K562 (cell line): ENCODE measurements at regions not wholly inside any gene's neighbourhood (a gene's known extent, or its start where the extent isn't known, plus 50 kb on each side); places are given as distances from the start of the nearest gene placed in this dataset.

ENCODE experiments used
- CBFB ChIP-seq: sonication (generic); formaldehyde crosslinking; IDR thresholded peaks from 2 replicates; pipeline ENCODE4 v1.4.0; 2020; ENCODE audit warnings: mild to moderate bottlenecking, missing genetic modification reagents
- CHCHD3 ChIP-seq: fragments of 250-450 bp; sonication (Bioruptor Pico); IDR thresholded peaks from 2 replicates; pipeline ENCODE4 v2.1.2; 2022; ENCODE audit warnings: mild to moderate bottlenecking
- ETS1 ChIP-seq: conservative IDR thresholded peaks from 2 replicates; pipeline ENCODE4 v1.6.1; 2011; ENCODE audit warnings: low read depth, mild to moderate bottlenecking, low read length; ENCODE audit not compliant: control insufficient read depth
- GABPB2 ChIP-seq: fragments of 250-450 bp; sonication (Bioruptor Pico); conservative IDR thresholded peaks from 2 replicates; pipeline ENCODE4 v1.5.1; 2021; ENCODE audit warnings: mild to moderate bottlenecking
- KAT7 ChIP-seq: sonication (generic); formaldehyde crosslinking; IDR thresholded peaks from 2 replicates; pipeline ENCODE4 v1.8.0; 2022; ENCODE audit warnings: missing genetic modification reagents, mild to moderate bottlenecking, borderline replicate concordance
- MEF2A ChIP-seq: IDR thresholded peaks from 2 replicates; pipeline ENCODE4 v1.6.1; 2011; ENCODE audit warnings: low read depth, mild to moderate bottlenecking, low read length, moderate library complexity; ENCODE audit not compliant: control insufficient read depth
- NR2F6 ChIP-seq: fragments of 450-650 bp; formaldehyde crosslinking; IDR thresholded peaks from 2 replicates; pipeline ENCODE4 v1.4.0; 2020; ENCODE audit warnings: mild to moderate bottlenecking
- PRMT5 ChIP-seq: sonication (generic); formaldehyde crosslinking; IDR thresholded peaks from 2 replicates; pipeline ENCODE4 v1.5.0; 2020; ENCODE audit warnings: missing genetic modification reagents
- SMARCA5 ChIP-seq: fragments of 450-650 bp; IDR thresholded peaks from 2 replicates; pipeline ENCODE4 v1.6.1; 2016
- SRF ChIP-seq, 2 experiments: fragments of 250-450, 450-650 bp in 1 of 2; sonication (Bioruptor Pico) in 1 of 2; sonication (generic) in 1 of 2; formaldehyde crosslinking; IDR thresholded peaks; 2 replicates each; pipeline versions ENCODE4 v1.5.0 to v1.5.1; 2020 to 2022; ENCODE audit warnings: mild to moderate bottlenecking in 1 of 2, missing genetic modification reagents in 1 of 2
- TAF1 ChIP-seq: IDR thresholded peaks from 2 replicates; pipeline ENCODE4 v1.6.1; 2011; ENCODE audit warnings: mild to moderate bottlenecking, low read length, moderate library complexity; ENCODE audit not compliant: insufficient read depth, control insufficient read depth, severe bottlenecking; ENCODE audit errors: extremely low read depth
- ZKSCAN8 ChIP-seq: fragments of 200-800 bp; sonication (Bioruptor generic); IDR thresholded peaks from 2 replicates; pipeline ENCODE4 v1.6.1; 2016; ENCODE audit warnings: missing genetic modification characterization, missing compliant biosample characterization
- ZNF584 ChIP-seq: fragments of 200-800 bp; sonication (Bioruptor generic); IDR thresholded peaks from 2 replicates; pipeline ENCODE4 v1.6.1; 2016; ENCODE audit warnings: low read depth, mild to moderate bottlenecking, missing genetic modification characterization, missing compliant biosample characterization
- ZSCAN29 ChIP-seq: fragments of 450-650 bp; IDR thresholded peaks from 2 replicates; pipeline ENCODE4 v1.6.1; 2017
- TF ChIP-seq, protein P1 (sequence below), 2 experiments: fragments of 150-350 bp in 1 of 2; IDR thresholded peaks; 2 replicates each; pipeline ENCODE4 v1.6.1; 2012 to 2016; ENCODE audit warnings: low read depth in 2 of 2, low read length in 2 of 2, mild to moderate bottlenecking in 1 of 2, moderate library complexity in 1 of 2
- TF ChIP-seq, protein P2 (sequence below), 2 experiments: fragments of 450-650 bp; IDR thresholded peaks; 2 replicates each; pipeline ENCODE4 v1.6.1; 2018; ENCODE audit warnings: mild to moderate bottlenecking in 2 of 2, low read depth in 1 of 2; ENCODE audit not compliant: partially characterized antibody in 2 of 2
- TF ChIP-seq, protein P3 (sequence below): fragments of 200-800 bp; sonication (Bioruptor generic); IDR thresholded peaks from 2 replicates; pipeline ENCODE4 v1.6.1; 2017; ENCODE audit warnings: missing genetic modification characterization, missing compliant biosample characterization

DNA sequence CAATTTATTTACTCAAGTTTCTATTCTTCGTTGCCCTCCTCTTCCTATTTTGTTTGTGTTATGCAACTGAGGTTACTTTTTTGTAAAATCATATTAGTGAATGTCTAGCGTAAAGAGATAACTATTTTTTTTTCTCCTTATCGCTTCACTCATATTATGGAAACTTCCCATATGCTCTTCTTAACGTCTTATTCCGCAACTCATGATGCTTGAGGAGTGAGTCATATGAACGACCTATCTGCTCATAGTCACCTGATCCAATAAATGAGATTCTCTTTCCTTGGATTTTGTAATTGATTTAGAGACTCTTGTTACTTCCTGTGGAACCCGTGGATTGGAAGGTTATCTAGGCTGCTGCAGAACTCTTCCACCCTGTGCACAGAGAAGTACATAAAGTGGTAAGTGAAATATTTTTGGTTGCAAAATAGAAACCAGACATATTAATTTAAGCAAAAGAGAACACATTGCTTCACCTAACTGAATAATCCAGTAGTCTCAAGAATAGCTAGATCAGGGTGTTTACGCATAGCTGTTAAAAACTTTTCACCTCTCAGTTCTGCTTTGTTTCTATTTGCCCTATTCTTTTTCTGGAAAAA is 719.3 kb upstream of the SGO1 start (continued):
- TF ChIP-seq, protein P1, sequence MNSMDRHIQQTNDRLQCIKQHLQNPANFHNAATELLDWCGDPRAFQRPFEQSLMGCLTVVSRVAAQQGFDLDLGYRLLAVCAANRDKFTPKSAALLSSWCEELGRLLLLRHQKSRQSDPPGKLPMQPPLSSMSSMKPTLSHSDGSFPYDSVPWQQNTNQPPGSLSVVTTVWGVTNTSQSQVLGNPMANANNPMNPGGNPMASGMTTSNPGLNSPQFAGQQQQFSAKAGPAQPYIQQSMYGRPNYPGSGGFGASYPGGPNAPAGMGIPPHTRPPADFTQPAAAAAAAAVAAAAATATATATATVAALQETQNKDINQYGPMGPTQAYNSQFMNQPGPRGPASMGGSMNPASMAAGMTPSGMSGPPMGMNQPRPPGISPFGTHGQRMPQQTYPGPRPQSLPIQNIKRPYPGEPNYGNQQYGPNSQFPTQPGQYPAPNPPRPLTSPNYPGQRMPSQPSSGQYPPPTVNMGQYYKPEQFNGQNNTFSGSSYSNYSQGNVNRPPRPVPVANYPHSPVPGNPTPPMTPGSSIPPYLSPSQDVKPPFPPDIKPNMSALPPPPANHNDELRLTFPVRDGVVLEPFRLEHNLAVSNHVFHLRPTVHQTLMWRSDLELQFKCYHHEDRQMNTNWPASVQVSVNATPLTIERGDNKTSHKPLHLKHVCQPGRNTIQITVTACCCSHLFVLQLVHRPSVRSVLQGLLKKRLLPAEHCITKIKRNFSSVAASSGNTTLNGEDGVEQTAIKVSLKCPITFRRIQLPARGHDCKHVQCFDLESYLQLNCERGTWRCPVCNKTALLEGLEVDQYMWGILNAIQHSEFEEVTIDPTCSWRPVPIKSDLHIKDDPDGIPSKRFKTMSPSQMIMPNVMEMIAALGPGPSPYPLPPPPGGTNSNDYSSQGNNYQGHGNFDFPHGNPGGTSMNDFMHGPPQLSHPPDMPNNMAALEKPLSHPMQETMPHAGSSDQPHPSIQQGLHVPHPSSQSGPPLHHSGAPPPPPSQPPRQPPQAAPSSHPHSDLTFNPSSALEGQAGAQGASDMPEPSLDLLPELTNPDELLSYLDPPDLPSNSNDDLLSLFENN (IDR thresholded peaks at IDR 0.05; ENCODE audit: low read depth in 2 of 2, low read length in 2 of 2) = no peak
- no peak for TF ChIP-seq PRMT5 (CRISPR knock-in tag)
- TF ChIP-seq, protein P2, sequence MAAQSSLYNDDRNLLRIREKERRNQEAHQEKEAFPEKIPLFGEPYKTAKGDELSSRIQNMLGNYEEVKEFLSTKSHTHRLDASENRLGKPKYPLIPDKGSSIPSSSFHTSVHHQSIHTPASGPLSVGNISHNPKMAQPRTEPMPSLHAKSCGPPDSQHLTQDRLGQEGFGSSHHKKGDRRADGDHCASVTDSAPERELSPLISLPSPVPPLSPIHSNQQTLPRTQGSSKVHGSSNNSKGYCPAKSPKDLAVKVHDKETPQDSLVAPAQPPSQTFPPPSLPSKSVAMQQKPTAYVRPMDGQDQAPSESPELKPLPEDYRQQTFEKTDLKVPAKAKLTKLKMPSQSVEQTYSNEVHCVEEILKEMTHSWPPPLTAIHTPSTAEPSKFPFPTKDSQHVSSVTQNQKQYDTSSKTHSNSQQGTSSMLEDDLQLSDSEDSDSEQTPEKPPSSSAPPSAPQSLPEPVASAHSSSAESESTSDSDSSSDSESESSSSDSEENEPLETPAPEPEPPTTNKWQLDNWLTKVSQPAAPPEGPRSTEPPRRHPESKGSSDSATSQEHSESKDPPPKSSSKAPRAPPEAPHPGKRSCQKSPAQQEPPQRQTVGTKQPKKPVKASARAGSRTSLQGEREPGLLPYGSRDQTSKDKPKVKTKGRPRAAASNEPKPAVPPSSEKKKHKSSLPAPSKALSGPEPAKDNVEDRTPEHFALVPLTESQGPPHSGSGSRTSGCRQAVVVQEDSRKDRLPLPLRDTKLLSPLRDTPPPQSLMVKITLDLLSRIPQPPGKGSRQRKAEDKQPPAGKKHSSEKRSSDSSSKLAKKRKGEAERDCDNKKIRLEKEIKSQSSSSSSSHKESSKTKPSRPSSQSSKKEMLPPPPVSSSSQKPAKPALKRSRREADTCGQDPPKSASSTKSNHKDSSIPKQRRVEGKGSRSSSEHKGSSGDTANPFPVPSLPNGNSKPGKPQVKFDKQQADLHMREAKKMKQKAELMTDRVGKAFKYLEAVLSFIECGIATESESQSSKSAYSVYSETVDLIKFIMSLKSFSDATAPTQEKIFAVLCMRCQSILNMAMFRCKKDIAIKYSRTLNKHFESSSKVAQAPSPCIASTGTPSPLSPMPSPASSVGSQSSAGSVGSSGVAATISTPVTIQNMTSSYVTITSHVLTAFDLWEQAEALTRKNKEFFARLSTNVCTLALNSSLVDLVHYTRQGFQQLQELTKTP (IDR thresholded peaks at IDR 0.05; ENCODE audit: low read depth in 1 of 2, partially characterized antibody in 2 of 2) = peak in 1 of 2 experiments; percentile 54
- no peak for TF ChIP-seq TAF1
- TF ChIP-seq ZSCAN29 = no peak
- 0 out of 2 replicates have a peak, but pooled peaks have one; percentile 31 for TF ChIP-seq ZNF584 (CRISPR knock-in tag)
- TF ChIP-seq KAT7 (CRISPR knock-in tag) = no peak
- TF ChIP-seq ETS1 = no peak
- no peak for TF ChIP-seq MEF2A
- TF ChIP-seq, protein P3, sequence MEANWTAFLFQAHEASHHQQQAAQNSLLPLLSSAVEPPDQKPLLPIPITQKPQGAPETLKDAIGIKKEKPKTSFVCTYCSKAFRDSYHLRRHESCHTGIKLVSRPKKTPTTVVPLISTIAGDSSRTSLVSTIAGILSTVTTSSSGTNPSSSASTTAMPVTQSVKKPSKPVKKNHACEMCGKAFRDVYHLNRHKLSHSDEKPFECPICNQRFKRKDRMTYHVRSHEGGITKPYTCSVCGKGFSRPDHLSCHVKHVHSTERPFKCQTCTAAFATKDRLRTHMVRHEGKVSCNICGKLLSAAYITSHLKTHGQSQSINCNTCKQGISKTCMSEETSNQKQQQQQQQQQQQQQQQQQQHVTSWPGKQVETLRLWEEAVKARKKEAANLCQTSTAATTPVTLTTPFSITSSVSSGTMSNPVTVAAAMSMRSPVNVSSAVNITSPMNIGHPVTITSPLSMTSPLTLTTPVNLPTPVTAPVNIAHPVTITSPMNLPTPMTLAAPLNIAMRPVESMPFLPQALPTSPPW (CRISPR knock-in tag) = no peak
- no peak for TF ChIP-seq SRF (CRISPR knock-in tag; IDR thresholded peaks at IDR 0.05)
- TF ChIP-seq CHCHD3 (CRISPR knock-in tag) = no peak
- TF ChIP-seq NR2F6 (CRISPR knock-in tag) = no peak
- TF ChIP-seq ZKSCAN8 = no peak
- TF ChIP-seq GABPB2 = no peak
- TF ChIP-seq SMARCA5 = no peak
- TF ChIP-seq CBFB (CRISPR knock-in tag) = no peak
